SK-N-SH (cell line): ENCODE measurements at regions not wholly inside any gene's neighbourhood (a gene's known extent, or its start where the extent isn't known, plus 50 kb on each side); places are given as distances from the start of the nearest gene placed in this dataset.

Experiments used
- EZH2phosphoT487 ChIP-seq: fragments of 200-600 bp; sonication (generic); IDR thresholded peaks from 2 replicates; pipeline ENCODE4 v1.6.1; 2017; ENCODE audit warnings: low read depth, mixed run types, mild to moderate bottlenecking, antibody characterized with exemption, moderate library complexity, borderline replicate concordance
- MXI1 ChIP-seq: IDR thresholded peaks from 2 replicates; pipeline ENCODE4 v1.6.1; 2012; ENCODE audit warnings: mild to moderate bottlenecking, low read depth, low read length, improper control_type of control experiment
- TAF1 ChIP-seq: IDR thresholded peaks from 2 replicates; pipeline ENCODE4 v1.6.1; 2012; ENCODE audit warnings: low read depth, mild to moderate bottlenecking, low read length, moderate library complexity, borderline replicate concordance
- TF ChIP-seq, protein P1 (sequence below): fragments of 200-600 bp; sonication (generic); IDR thresholded peaks from 2 replicates; pipeline ENCODE4 v1.6.1; 2017; ENCODE audit warnings: antibody characterized with exemption, mild to moderate bottlenecking, moderate library complexity
- TF ChIP-seq, protein P2 (sequence below): IDR thresholded peaks from 2 replicates; pipeline ENCODE4 v1.4.0; 2012; ENCODE audit warnings: low read depth
- TF ChIP-seq, protein P3 (sequence below): IDR thresholded peaks from 2 replicates; pipeline ENCODE4 v1.6.1; 2012; ENCODE audit warnings: mild to moderate bottlenecking, low read depth, low read length, moderate library complexity

DNA sequence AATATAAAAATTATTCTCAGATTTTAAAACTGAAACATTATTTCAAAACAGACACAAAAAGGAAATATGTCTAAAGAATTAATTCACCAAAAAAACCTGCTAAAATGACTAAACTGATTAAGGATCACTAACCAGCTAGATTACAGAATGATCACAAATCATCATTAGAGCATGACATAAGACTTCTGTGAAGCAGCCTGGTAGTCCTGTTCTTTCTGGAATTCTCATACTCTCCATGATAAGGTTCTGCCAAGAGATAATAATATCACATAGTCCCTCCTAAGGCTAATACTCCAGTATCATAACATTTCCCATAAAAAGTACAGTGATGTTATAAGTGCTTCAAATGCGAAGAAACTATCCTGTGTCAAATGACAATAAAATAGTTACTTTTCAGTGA is 1814.9 kb downstream of the SLITRK5 start:
- TF ChIP-seq, protein P1, sequence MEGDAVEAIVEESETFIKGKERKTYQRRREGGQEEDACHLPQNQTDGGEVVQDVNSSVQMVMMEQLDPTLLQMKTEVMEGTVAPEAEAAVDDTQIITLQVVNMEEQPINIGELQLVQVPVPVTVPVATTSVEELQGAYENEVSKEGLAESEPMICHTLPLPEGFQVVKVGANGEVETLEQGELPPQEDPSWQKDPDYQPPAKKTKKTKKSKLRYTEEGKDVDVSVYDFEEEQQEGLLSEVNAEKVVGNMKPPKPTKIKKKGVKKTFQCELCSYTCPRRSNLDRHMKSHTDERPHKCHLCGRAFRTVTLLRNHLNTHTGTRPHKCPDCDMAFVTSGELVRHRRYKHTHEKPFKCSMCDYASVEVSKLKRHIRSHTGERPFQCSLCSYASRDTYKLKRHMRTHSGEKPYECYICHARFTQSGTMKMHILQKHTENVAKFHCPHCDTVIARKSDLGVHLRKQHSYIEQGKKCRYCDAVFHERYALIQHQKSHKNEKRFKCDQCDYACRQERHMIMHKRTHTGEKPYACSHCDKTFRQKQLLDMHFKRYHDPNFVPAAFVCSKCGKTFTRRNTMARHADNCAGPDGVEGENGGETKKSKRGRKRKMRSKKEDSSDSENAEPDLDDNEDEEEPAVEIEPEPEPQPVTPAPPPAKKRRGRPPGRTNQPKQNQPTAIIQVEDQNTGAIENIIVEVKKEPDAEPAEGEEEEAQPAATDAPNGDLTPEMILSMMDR = no peak
- TF ChIP-seq, protein P2, sequence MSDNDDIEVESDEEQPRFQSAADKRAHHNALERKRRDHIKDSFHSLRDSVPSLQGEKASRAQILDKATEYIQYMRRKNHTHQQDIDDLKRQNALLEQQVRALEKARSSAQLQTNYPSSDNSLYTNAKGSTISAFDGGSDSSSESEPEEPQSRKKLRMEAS = no peak
- TF ChIP-seq EZH2phosphoT487 (no peak), TAF1 (no peak), MXI1 (no peak)
- TF ChIP-seq, protein P3, sequence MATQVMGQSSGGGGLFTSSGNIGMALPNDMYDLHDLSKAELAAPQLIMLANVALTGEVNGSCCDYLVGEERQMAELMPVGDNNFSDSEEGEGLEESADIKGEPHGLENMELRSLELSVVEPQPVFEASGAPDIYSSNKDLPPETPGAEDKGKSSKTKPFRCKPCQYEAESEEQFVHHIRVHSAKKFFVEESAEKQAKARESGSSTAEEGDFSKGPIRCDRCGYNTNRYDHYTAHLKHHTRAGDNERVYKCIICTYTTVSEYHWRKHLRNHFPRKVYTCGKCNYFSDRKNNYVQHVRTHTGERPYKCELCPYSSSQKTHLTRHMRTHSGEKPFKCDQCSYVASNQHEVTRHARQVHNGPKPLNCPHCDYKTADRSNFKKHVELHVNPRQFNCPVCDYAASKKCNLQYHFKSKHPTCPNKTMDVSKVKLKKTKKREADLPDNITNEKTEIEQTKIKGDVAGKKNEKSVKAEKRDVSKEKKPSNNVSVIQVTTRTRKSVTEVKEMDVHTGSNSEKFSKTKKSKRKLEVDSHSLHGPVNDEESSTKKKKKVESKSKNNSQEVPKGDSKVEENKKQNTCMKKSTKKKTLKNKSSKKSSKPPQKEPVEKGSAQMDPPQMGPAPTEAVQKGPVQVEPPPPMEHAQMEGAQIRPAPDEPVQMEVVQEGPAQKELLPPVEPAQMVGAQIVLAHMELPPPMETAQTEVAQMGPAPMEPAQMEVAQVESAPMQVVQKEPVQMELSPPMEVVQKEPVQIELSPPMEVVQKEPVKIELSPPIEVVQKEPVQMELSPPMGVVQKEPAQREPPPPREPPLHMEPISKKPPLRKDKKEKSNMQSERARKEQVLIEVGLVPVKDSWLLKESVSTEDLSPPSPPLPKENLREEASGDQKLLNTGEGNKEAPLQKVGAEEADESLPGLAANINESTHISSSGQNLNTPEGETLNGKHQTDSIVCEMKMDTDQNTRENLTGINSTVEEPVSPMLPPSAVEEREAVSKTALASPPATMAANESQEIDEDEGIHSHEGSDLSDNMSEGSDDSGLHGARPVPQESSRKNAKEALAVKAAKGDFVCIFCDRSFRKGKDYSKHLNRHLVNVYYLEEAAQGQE = no peak
